Endothelial cell of umbilical vein (primary cell): ENCODE measurements at regions not wholly inside any gene's neighbourhood (a gene's known extent, or its start where the extent isn't known, plus 50 kb on each side); places are given as distances from the start of the nearest gene placed in this dataset.

Experiments used
- BruUV-seq: library from RNA; stranded (reverse); fragments of 400-500 nt; replicated peaks from 2 replicates; lab custom pipeline; 2021; lab: Mats Ljungman, UMichigan
- CTCF ChIA-PET: fragments of 300-600, 350-600 bp; sonication (Branson Sonifier 250); formaldehyde crosslinking; loops from one replicate; lab custom pipeline; 2021; ENCODE audit warnings: antibody characterized with exemption, inconsistent platforms; lab: Charles Lee
- POLR2A ChIA-PET: fragments of 300-600, 350-600 bp; sonication (Branson Sonifier 250); formaldehyde crosslinking; loops from one replicate; lab custom pipeline; 2021; ENCODE audit warnings: antibody characterized with exemption, inconsistent platforms; lab: Charles Lee
- DNase-seq: peaks from one replicate; pipeline ENCODE4 v3.0.0-alpha.2; 2011; ENCODE audit warnings: low read depth, low spot score
- FAIRE-seq: peaks from 2 replicates; lab custom pipeline; 2011; peaks lifted over from hg19 to GRCh38; lab: Jason Lieb, UNC
- H2AFZ ChIP-seq: 2 replicates; pipeline ENCODE4 v1.6.0; 2012; ENCODE audit warnings: low read depth, low read length, control low read depth, inconsistent platforms
- H3K27ac ChIP-seq: 2 replicates; pipeline ENCODE4 v1.5.1; 2011; ENCODE audit warnings: low read depth, mild to moderate bottlenecking, control low read depth, low read length, moderate library complexity; ENCODE audit not compliant: insufficient read depth
- H3K27me3 ChIP-seq, 2 experiments: 2 replicates each; pipeline versions ENCODE4 v1.6.0 to v1.6.1; 2011; ENCODE audit warnings: low read length in 2 of 2, mixed read lengths in 1 of 2; ENCODE audit not compliant: control insufficient read depth in 2 of 2, insufficient read depth in 2 of 2
- H3K36me3 ChIP-seq, 2 experiments: 2 replicates in 1 of 2; 3 replicates in 1 of 2; pipeline ENCODE4 v1.5.1; 2011; ENCODE audit warnings: low read length in 2 of 2, mild to moderate bottlenecking in 1 of 2, moderate library complexity in 1 of 2; ENCODE audit not compliant: control insufficient read depth in 2 of 2, insufficient read depth in 2 of 2; ENCODE audit errors: extremely low read depth in 1 of 2
- H3K4me1 ChIP-seq: 3 replicates; pipeline ENCODE4 v1.5.1; 2011; ENCODE audit warnings: mild to moderate bottlenecking, low read length; ENCODE audit not compliant: control insufficient read depth, insufficient read depth; ENCODE audit errors: extremely low read depth
- H3K4me2 ChIP-seq: 2 replicates; pipeline ENCODE4 v1.6.1; 2011; ENCODE audit warnings: low read length, control low read depth, mixed read lengths; ENCODE audit not compliant: insufficient read depth
- H3K4me3 ChIP-seq, 3 experiments: fragments of 200-600 bp in 1 of 3; sonication (generic), shearing (Covaris generic) in 1 of 3; replicated peaks in 1 of 3; 2 replicates each; pipeline ENCODE4 v1.5.1; 2011 to 2016; ENCODE audit warnings: control low read depth in 3 of 3, low read length in 3 of 3, mild to moderate bottlenecking in 2 of 3, inconsistent platforms in 1 of 3, low read depth in 1 of 3, moderate library complexity in 1 of 3; ENCODE audit not compliant: insufficient read depth in 1 of 3
- H3K79me2 ChIP-seq: 2 replicates; pipeline ENCODE4 v1.6.0; 2012; ENCODE audit warnings: low read length, inconsistent platforms; ENCODE audit not compliant: control insufficient read depth, insufficient read depth
- H3K9ac ChIP-seq: replicated peaks from 2 replicates; pipeline ENCODE3; 2011; ENCODE audit warnings: low read length, control low read depth; ENCODE audit not compliant: insufficient read depth; ENCODE audit errors: extremely low read depth
- H3K9me1 ChIP-seq: replicated peaks from 3 replicates; pipeline ENCODE4 v1.6.0; 2011; ENCODE audit warnings: mild to moderate bottlenecking, low read length; ENCODE audit not compliant: control insufficient read depth, insufficient read depth; ENCODE audit errors: extremely low read depth
- H3K9me3 ChIP-seq: replicated peaks from 2 replicates; pipeline ENCODE4 v1.5.1; 2012; ENCODE audit warnings: low read length, inconsistent platforms; ENCODE audit not compliant: control insufficient read depth, insufficient read depth
- H4K20me1 ChIP-seq: replicated peaks from 2 replicates; pipeline ENCODE3; 2011; ENCODE audit warnings: mild to moderate bottlenecking, low read length; ENCODE audit not compliant: control insufficient read depth, insufficient read depth; ENCODE audit errors: extremely low read depth
- CTCF ChIP-seq, 2 donors: IDR thresholded peaks; 1 replicate in 1 of 2; 2 replicates in 1 of 2; pipeline ENCODE4 v1.5.1; 2011; ENCODE audit warnings: low read length in 2 of 2, mild to moderate bottlenecking in 2 of 2, moderate library complexity in 2 of 2, control low read depth in 1 of 2, inconsistent platforms in 1 of 2, low read depth in 1 of 2; ENCODE audit not compliant: insufficient read depth in 1 of 2; ENCODE audit errors: extremely low read depth in 1 of 2
- EZH2 ChIP-seq: IDR thresholded peaks from 2 replicates; pipeline ENCODE4 v1.6.1; 2012; ENCODE audit warnings: borderline replicate concordance, low read depth, mild to moderate bottlenecking, moderate library complexity, low read length, inconsistent platforms; ENCODE audit not compliant: severe bottlenecking
- FOS ChIP-seq: IDR thresholded peaks from 2 replicates; pipeline ENCODE4 v1.6.1; 2011; ENCODE audit warnings: mild to moderate bottlenecking, low read length, moderate library complexity, borderline replicate concordance; ENCODE audit not compliant: insufficient read depth
- GATA2 ChIP-seq: IDR thresholded peaks from 2 replicates; pipeline ENCODE4 v1.7.0; 2011; ENCODE audit warnings: low read depth, mild to moderate bottlenecking, moderate library complexity, mixed read lengths, low read length; ENCODE audit not compliant: insufficient read length, insufficient read depth
- JUN ChIP-seq: IDR thresholded peaks from 2 replicates; pipeline ENCODE4 v1.6.1; 2011; ENCODE audit warnings: borderline replicate concordance, low read depth; ENCODE audit not compliant: insufficient read length, insufficient read depth
- MAX ChIP-seq: IDR thresholded peaks from 2 replicates; pipeline ENCODE4 v1.6.1; 2011; ENCODE audit not compliant: insufficient read depth, insufficient read length
- MYC ChIP-seq: IDR thresholded peaks from one replicate; pipeline ENCODE4 v1.6.1; 2011; ENCODE audit warnings: mild to moderate bottlenecking, low read depth, low read length
- POLR2A ChIP-seq: IDR thresholded peaks from 2 replicates; pipeline ENCODE4 v1.6.1; 2012; ENCODE audit warnings: low read depth, mild to moderate bottlenecking, control low read depth, low read length
- POLR2AphosphoS5 ChIP-seq: IDR thresholded peaks from 2 replicates; pipeline ENCODE4 v1.6.1; 2012; ENCODE audit warnings: low read depth, mild to moderate bottlenecking, control low read depth, low read length, moderate library complexity; ENCODE audit not compliant: insufficient read depth
- dilution Hi-C: fragments of 300-500 bp; cut with MboI; formaldehyde crosslinking; loops from one replicate; pipeline ENCODE4 v1.15.0; 2019; ENCODE audit warnings: low sequenced_read_pairs; ENCODE audit not compliant: extremely low pct_ligation_motif_present
- intact Hi-C: fragments of 100-400 bp; cut with micrococcal nuclease; formaldehyde crosslinking; loops from one replicate; pipeline ENCODE4 v1.10.0; 2022

- no peak overlapping the region for H3K4me2 ChIP-seq
- POLR2A ChIA-PET = no interaction called here
- H3K27me3 ChIP-seq = no peaks in the 10 kb centered on the region
- H3K4me3 ChIP-seq = no peak overlapping the region
- no peak for TF ChIP-seq GATA2
- TF ChIP-seq MAX = no peak
- no peak for TF ChIP-seq MYC
- intact Hi-C loops (no loop called here), dilution Hi-C loops (no loop called here)
- no peak overlapping the region for H3K27ac ChIP-seq
- H3K9ac ChIP-seq = no peak overlapping the region
- no peaks in the 10 kb centered on the region for H3K9me1 ChIP-seq
- H3K79me2 ChIP-seq = no peaks in the 10 kb centered on the region
- DNase-seq = no peak
- H3K36me3 ChIP-seq = no peaks in the 10 kb centered on the region
- no peak for FAIRE-seq
- no TSS peak for BruUV-seq
- H4K20me1 ChIP-seq = no peaks in the 10 kb centered on the region
- no peak overlapping the region for H2AFZ ChIP-seq
- peaks cover 6% of the 10 kb centered on the region for H3K9me3 ChIP-seq
- no peaks in the 10 kb centered on the region for H3K4me1 ChIP-seq
- CTCF ChIA-PET = no interaction called here
Observed at GRCh38 chr19:20478936-20479335, 86.6 kb downstream of the ZNF737 start.

GRCh38 chr19:20472854-20473253, 92.7 kb downstream of the ZNF737 start:
- H3K27ac ChIP-seq = no peak overlapping the region
- H3K4me1 ChIP-seq = no peaks in the 10 kb centered on the region
- no peak overlapping the region for H3K9ac ChIP-seq
- no peak overlapping the region for H3K4me2 ChIP-seq
- no peaks in the 10 kb centered on the region for H3K79me2 ChIP-seq
- H4K20me1 ChIP-seq = no peaks in the 10 kb centered on the region
- POLR2A ChIA-PET = no interaction called here
- dilution Hi-C loops = no loop called here
- CTCF ChIA-PET = no interaction called here
- DNase-seq = no peak
- H3K36me3 ChIP-seq = no peaks in the 10 kb centered on the region
- H3K4me3 ChIP-seq = no peak overlapping the region
- H3K27me3 ChIP-seq = no peaks in the 10 kb centered on the region
- no peaks in the 10 kb centered on the region for H3K9me1 ChIP-seq
- intact Hi-C loops = no loop called here
- TF ChIP-seq JUN = no peak
- TF ChIP-seq POLR2AphosphoS5 = no peak
- no peak for TF ChIP-seq MYC
- no peak for TF ChIP-seq MAX
- no peak for TF ChIP-seq GATA2
- no peak for TF ChIP-seq CTCF (IDR thresholded peaks at IDR 0.05; ENCODE audit: extremely low read depth in 1 of 2, insufficient read depth in 1 of 2, low read depth in 1 of 2, low read length in 2 of 2)
- TF ChIP-seq EZH2 = no peak
- no peak for TF ChIP-seq POLR2A
- TF ChIP-seq FOS = no peak
- no TSS peak for BruUV-seq
- H2AFZ ChIP-seq = no peak overlapping the region
- peaks cover 5% of the 10 kb centered on the region for H3K9me3 ChIP-seq
- FAIRE-seq = no peak
